OCI-LY7 (cell line): ENCODE measurements at regions not wholly inside any gene's neighbourhood (a gene's known extent, or its start where the extent isn't known, plus 50 kb on each side); places are given as distances from the start of the nearest gene placed in this dataset.
"Not testable (repeated sequence)": the region's sequence is repeated elsewhere in the genome, so short reads cannot be mapped to it uniquely, and the experiment has no call there.

Experiments
- BruUV-seq: library from RNA; stranded (reverse); fragments of 400-500 nt; replicated peaks from 2 replicates; lab custom pipeline; 2021; lab: Mats Ljungman, UMichigan
- CTCF ChIA-PET: fragments of 300-600 bp; sonication (Branson Sonifier 250); formaldehyde crosslinking; loops from one replicate; lab custom pipeline; 2022; ENCODE audit warnings: antibody characterized with exemption; ENCODE audit not compliant: unreplicated experiment; lab: Charles Lee
- POLR2A ChIA-PET: fragments of 300-600 bp; sonication (Branson Sonifier 250); formaldehyde crosslinking; loops from one replicate; lab custom pipeline; 2022; ENCODE audit warnings: antibody characterized with exemption; lab: Charles Lee
- DNase-seq: peaks from one replicate; pipeline ENCODE4 v3.0.0-alpha.2; 2015; ENCODE audit warnings: low spot score
- H2AFZ ChIP-seq: fragments of 200-600 bp; sonication (generic), shearing (Covaris generic); 2 replicates; pipeline ENCODE4 v1.6.1; 2014; ENCODE audit warnings: mild to moderate bottlenecking, antibody characterized with exemption, low read length, moderate library complexity
- H3K27ac ChIP-seq: fragments of 200-600 bp; sonication (generic); 2 replicates; pipeline ENCODE4 v1.5.1; 2014; ENCODE audit warnings: mixed run types, low read depth, mild to moderate bottlenecking, moderate library complexity, low read length, inconsistent platforms; ENCODE audit not compliant: poor library complexity, severe bottlenecking
- H3K36me3 ChIP-seq: fragments of 200-600 bp; sonication (generic); 2 replicates; pipeline ENCODE4 v1.6.1; 2014; ENCODE audit warnings: mild to moderate bottlenecking, antibody characterized with exemption, low read length, moderate library complexity, mixed read lengths; ENCODE audit not compliant: insufficient read depth
- H3K4me1 ChIP-seq: fragments of 200-600 bp; sonication (generic); 2 replicates; pipeline ENCODE4 v1.5.1; 2014; ENCODE audit warnings: mild to moderate bottlenecking, low read length; ENCODE audit not compliant: insufficient read depth, poor library complexity, severe bottlenecking
- H3K4me2 ChIP-seq: fragments of 200-600 bp; sonication (generic); 2 replicates; pipeline ENCODE4 v1.6.1; 2014; ENCODE audit warnings: mild to moderate bottlenecking, low read length
- H3K4me3 ChIP-seq: fragments of 200-600 bp; sonication (generic); 2 replicates; pipeline ENCODE4 v1.5.1; 2014; ENCODE audit warnings: mild to moderate bottlenecking, low read depth, low read length; ENCODE audit not compliant: poor library complexity, severe bottlenecking
- H3K79me2 ChIP-seq: fragments of 200-600 bp; sonication (generic); 2 replicates; pipeline ENCODE4 v1.6.1; 2016; ENCODE audit warnings: low read depth, mild to moderate bottlenecking, low read length, moderate library complexity, mixed read lengths; ENCODE audit not compliant: insufficient read depth
- H3K9me2 ChIP-seq: fragments of 200-600 bp; sonication (generic); 2 replicates; pipeline ENCODE4 v1.6.1; 2016; ENCODE audit warnings: mild to moderate bottlenecking, low read length, mixed read lengths; ENCODE audit not compliant: insufficient read depth
- H3K9me3 ChIP-seq: fragments of 200-600 bp; sonication (generic); 2 replicates; pipeline ENCODE4 v1.6.1; 2014; ENCODE audit warnings: mild to moderate bottlenecking, mixed run types, low read length, mixed read lengths
- H4K20me1 ChIP-seq: fragments of 200-600 bp; sonication (generic); 2 replicates; pipeline ENCODE4 v1.6.1; 2014; ENCODE audit warnings: mild to moderate bottlenecking, antibody characterized with exemption, low read length, moderate library complexity, mixed read lengths; ENCODE audit not compliant: insufficient read depth
- EZH2phosphoT487 ChIP-seq: fragments of 200-600 bp; sonication (generic); IDR thresholded peaks from 2 replicates; pipeline ENCODE4 v1.6.1; 2018; ENCODE audit warnings: low read depth, borderline replicate concordance, mild to moderate bottlenecking, mixed run types, antibody characterized with exemption, low read length, moderate library complexity, mixed read lengths
- intact Hi-C: fragments of 100-400 bp; cut with micrococcal nuclease; formaldehyde crosslinking; loops from one replicate; pipeline ENCODE4 v1.10.0; 2022; ENCODE audit not compliant: unreplicated experiment
- TF ChIP-seq, protein P1 (sequence below): fragments of 200-600 bp; sonication (generic); conservative IDR thresholded peaks from 2 replicates; pipeline ENCODE4 v1.5.1; 2014; ENCODE audit warnings: mild to moderate bottlenecking, antibody characterized with exemption, low read length, moderate library complexity, mixed read lengths

DNA sequence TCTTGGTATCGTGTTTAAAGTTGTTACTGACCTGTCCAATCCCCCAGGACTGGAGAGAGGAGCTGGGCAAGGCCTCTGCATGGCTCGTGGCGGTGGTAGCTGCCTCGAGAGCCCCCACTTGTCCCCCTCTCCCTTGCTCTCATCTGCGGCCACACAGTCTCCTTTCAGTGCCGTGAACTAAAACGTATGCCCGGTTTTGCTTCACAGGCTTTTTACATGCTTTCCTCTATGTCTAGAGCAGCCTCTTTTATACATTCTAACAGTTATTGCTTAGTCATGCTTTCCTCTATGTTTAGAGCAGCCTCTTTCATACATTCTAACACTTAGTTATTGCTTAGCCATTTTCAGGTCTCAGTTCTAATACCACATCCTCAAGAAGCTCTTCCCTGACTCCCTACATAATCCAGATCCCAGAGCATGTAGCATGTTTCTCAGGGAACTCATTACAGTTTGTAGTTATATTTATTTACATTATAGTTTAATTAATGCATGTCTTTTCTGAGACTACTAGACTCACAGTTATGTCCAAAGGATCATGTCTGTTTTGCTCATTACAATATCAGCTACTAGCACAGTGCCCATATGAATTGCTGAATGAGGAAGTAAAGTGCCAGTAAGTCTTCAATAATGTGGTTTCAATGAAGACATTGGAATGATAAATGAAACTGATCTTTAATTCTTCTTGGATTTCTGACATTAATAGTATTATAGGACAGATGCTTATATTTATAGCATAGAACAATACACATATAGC, 66.5 kb upstream of the TBL1XR1 start:
- Histone ChIP-seq H3K27ac (no peak overlapping the region), H2AFZ (no peak overlapping the region), H3K79me2 (no peaks in the 10 kb centered on the region), H3K4me1 (no peaks in the 10 kb centered on the region), H3K36me3 (no peaks in the 10 kb centered on the region), H3K9me3 (no peaks in the 10 kb centered on the region), H4K20me1 (no peaks in the 10 kb centered on the region), H3K9me2 (no peaks in the 10 kb centered on the region), H3K4me3 (no peak overlapping the region), H3K4me2 (no peak overlapping the region)
- no peak for DNase-seq
- TF ChIP-seq EZH2phosphoT487, result no peak
- TF ChIP-seq, protein P1, sequence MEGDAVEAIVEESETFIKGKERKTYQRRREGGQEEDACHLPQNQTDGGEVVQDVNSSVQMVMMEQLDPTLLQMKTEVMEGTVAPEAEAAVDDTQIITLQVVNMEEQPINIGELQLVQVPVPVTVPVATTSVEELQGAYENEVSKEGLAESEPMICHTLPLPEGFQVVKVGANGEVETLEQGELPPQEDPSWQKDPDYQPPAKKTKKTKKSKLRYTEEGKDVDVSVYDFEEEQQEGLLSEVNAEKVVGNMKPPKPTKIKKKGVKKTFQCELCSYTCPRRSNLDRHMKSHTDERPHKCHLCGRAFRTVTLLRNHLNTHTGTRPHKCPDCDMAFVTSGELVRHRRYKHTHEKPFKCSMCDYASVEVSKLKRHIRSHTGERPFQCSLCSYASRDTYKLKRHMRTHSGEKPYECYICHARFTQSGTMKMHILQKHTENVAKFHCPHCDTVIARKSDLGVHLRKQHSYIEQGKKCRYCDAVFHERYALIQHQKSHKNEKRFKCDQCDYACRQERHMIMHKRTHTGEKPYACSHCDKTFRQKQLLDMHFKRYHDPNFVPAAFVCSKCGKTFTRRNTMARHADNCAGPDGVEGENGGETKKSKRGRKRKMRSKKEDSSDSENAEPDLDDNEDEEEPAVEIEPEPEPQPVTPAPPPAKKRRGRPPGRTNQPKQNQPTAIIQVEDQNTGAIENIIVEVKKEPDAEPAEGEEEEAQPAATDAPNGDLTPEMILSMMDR, result no peak
- intact Hi-C loops, result no loop called here
- no TSS peak for BruUV-seq
- POLR2A ChIA-PET, result interaction anchor here (0.7 kb wide), 2 partner anchors 48 to 119 kb away, joined by 3 read pairs; no protein-coding TSS in a partner anchor
- CTCF ChIA-PET, result no interaction called here

DNA sequence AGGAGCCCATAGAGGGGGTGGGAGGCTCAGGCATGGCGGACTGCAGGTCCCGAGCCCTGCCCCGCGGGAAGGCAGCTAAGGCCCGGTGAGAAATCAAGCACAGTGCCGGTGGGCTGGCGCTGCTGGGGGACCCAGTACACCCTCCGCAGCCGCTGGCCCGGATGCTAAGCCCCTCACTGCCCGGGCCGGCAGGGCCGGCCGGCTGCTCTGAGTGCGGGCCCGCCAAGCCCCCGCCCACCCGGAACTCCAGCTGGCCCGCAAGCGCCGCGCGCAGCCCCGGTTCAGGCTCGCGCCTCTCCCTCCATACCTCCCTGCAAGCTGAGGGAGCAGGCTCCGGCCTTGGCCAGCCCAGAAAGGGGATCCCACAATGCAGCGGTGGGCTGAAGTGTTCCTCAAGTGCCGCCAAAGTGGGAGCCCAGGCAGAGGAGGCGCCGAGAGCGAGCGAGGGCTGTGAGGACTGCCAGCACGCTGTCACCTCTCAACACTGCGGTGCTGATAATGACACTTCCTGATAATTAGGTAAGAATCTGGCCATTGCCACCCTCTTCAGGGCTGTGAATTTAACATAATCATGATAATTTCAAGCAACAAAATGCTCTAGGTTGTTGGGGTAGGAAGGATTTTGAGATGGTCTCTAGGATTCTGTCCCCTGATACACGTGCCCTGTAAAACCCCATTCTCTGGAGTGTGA, 74.7 kb upstream of the TBL1XR1 start:
- H2AFZ ChIP-seq, H3K4me2 ChIP-seq, BruUV-seq, H4K20me1 ChIP-seq, H3K79me2 ChIP-seq, DNase-seq, H3K27ac ChIP-seq, CTCF ChIA-PET, H3K9me3 ChIP-seq, H3K36me3 ChIP-seq, H3K4me1 ChIP-seq, H3K4me3 ChIP-seq, intact Hi-C loops, H3K9me2 ChIP-seq: not testable (repeated sequence)
- POLR2A ChIA-PET, result interaction anchor here (0.6 to 1.4 kb wide), 3 partner anchors 11 to 91 kb away, joined by 3 read pairs; no protein-coding TSS in a partner anchor

DNA sequence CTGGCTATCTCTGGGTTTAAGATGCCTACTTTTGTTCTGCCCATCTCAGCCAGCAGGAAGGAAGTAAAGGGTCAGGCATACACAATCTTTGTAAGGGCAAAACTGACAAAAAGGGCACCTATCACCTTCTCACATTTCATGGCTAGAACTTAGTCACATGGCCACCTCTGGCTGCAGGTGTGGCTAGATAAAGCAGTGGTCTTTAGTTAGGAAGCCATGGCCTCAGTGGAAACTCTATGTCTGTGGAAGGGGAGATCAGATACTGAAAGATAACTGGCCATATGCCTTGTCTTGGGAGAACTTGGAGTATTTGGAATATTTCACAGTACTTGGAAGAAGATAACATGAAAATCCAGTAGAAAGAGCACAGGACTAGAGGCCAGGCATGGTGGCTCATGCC, 80.7 kb upstream of the TBL1XR1 start:
- Histone ChIP-seq H3K36me3 (no peaks in the 10 kb centered on the region), H3K27ac (no peak overlapping the region), H3K9me2 (no peaks in the 10 kb centered on the region), H3K4me2 (no peak overlapping the region), H3K4me1 (peaks cover 24% of the 10 kb centered on the region), H3K4me3 (no peak overlapping the region), H3K79me2 (no peaks in the 10 kb centered on the region), H3K9me3 (no peaks in the 10 kb centered on the region; the same call in 1 of the 2 replicates), H4K20me1 (no peaks in the 10 kb centered on the region), H2AFZ (no peak overlapping the region)
- intact Hi-C loops, result no loop called here
- ChIA-PET CTCF (no interaction called here), POLR2A (interaction anchor here (0.9 kb wide), 1 partner anchor 235 kb away, joined by 3 read pairs; no protein-coding TSS in a partner anchor)
- DNase-seq, result no peak
- no peak for TF ChIP-seq EZH2phosphoT487
- TF ChIP-seq, protein P1, result no peak
- BruUV-seq, result no TSS peak
